ENCODE measurements at regions not wholly inside any gene's neighbourhood (a gene's known extent, or its start where the extent isn't known, plus 50 kb on each side); places are given as distances from the start of the nearest gene placed in this dataset.

DNA sequence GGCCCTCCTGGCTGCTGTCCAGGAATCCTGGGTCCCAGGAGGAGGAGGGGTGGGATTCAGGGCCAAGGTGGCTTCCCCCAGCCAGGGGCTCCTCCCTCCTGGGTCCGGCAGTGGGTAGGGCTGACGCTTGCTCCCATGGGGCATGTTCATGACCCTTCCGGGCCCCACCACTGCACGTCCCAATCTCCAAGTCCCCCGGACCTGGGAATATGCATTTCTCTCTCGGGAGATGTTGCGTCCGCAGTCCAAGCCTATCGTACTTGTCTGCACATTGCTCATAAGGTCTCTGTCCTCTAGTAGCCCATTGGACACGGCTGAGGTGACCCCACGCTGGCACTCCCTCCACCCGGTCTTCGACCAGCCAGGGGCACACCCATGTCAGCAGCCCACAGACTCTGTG lies 192.3 kb downstream of the TEX29 start:
- ChIA-PET POLR2A (no interaction called here), CTCF (no interaction called here)

DNA sequence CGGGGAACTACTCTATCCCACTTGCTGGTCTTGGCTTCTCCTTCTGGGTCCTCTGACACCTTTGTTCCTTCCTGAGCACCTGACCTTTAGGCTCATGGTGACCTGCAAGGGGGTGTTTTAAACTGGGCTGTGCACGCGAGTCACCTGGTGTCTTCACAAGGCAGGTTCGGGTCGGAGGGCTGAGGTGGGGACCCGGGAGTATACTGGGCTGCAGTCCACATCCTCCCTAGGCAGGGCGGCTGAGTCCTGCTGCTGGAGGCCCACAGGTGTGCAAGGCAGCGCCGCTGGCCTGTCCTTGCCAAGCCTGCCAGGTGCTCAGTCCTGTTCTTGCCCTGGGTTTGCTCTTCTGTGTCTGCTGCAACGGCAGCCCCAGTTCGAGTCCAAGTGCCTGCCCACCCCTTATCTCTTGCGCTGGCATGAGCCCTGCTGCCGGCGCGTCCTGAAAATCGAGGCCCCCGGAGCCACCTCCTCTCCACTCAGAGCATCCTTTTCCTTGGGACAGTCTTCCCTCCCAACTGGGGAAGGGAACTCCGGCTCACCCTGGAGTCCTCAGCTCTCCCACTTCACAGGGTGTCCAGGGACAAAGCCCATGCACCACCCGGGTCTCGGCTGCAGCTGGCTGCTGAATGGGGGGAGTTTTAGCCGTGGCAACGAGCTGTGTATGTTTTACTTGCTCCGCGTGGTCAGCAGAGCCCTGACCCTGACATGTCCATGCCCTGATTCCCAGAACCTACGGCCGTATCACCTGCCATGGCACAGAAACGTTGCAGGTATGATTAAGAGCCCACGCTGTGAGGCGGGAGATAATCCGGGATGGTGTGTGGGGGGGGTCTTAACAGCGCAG lies 193.5 kb downstream of the TEX29 start:
- CTCF ChIA-PET = interaction anchor here (1.0 kb wide), 1 partner anchor 27 kb away, joined by 3 read pairs; no protein-coding TSS in a partner anchor

GRCh38 chr13:111514610-111515306 lies 194.3 kb downstream of the TEX29 start:
- ChIA-PET POLR2A (no interaction called here), CTCF (no interaction called here)

More for the DNA sequence above, 193.5 kb downstream of the TEX29 start:
- POLR2A ChIA-PET = no interaction called here

- POLR2A ChIA-PET = no interaction called here
Observed at GRCh38 chr13:111515307-111515617, 194.8 kb downstream of the TEX29 start.

DNA sequence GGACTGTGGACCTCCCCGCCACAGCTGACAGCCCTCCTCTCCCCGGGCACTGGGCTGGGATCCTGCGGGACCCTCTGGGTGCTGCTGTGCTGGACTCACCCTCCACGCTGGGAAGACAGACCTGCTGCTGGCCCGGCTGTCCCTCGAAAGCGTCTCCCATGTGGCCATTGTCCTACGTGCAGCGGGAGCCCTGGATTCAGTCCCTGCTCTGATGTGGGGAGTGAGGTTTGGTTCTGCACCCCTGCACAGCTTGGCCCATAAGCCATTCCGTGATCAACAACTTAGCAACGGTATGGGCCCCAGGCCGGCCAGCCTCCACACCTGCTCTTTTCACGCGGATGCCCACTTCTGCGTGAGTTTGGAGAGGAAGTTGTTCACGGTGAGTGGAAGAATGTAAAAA lies 195.2 kb downstream of the TEX29 start:
- CTCF ChIA-PET = no interaction called here

More at GRCh38 chr13:111515307-111515617, 194.8 kb downstream of the TEX29 start:
- CTCF ChIA-PET = no interaction called here

DNA sequence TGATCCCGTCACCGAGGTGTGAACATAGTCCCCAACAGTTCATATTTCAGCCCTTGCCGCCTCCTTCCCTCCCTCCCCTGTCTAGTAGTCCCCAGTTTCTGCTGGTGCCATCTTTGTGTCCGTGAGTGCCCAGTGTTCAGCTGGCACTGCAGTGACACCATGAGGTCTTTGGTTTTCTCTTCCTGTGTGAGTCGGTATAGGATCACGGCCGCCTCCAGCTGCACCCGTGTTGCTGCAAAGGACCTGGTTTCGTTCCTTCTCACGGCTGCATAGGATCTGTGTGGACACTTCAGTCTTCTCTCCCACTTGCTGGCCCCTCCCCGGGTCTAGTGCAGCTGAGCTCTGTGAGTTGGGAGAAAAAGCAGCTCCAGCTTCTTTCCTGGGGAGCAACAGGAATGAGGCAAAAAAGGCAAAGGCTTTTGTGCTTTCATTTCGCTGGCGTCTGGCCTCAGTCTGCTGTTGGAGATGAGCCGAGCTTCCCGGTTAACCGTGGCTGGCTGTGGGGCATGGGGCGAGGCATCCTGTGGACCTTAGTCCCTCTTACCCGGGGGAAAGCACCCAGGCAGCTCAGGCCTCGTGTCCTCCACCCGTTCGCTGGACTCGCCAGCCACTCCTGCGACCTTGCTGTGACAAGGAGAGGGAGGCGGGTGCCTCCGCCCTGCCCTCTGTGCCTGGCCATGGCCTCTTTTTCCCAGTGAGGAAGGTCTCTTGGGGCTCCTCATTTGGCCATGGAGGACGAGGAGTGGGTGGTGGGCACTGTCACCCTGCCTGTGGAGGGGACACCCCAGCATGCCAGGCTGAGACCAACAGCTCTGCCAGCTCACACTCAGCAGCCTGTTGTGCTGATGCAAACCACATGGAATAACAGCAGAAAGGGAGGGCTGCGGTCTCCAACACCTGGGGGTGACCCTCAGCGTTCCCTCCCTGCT lies 196.5 kb downstream of the TEX29 start:
- POLR2A ChIA-PET = no interaction called here

More for the DNA sequence above, 195.2 kb downstream of the TEX29 start:
- POLR2A ChIA-PET = no interaction called here

DNA sequence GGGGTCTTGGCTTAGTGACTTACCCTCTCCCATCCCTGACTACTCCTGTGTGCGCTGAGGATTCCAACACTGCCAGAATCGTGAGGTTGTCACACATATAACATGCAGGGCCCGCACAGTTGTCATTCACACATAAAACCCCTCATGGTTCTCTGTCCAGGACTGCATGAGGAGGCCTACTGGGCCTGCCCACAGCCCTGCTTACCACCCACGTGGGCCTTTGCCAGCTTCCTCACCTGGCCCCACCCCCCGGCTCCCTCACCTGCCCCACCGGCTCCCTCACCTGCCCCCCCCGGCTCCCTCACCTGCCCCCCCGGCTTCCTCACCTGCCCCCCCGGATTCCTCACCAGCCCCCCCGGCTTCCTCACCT lies 197.2 kb downstream of the TEX29 start:
- CTCF ChIA-PET = no interaction called here

More for the DNA sequence above, 196.5 kb downstream of the TEX29 start:
- CTCF ChIA-PET = interaction anchor here (0.6 kb wide), 1 partner anchor 390 kb away, joined by 7 read pairs; no protein-coding TSS in a partner anchor

DNA sequence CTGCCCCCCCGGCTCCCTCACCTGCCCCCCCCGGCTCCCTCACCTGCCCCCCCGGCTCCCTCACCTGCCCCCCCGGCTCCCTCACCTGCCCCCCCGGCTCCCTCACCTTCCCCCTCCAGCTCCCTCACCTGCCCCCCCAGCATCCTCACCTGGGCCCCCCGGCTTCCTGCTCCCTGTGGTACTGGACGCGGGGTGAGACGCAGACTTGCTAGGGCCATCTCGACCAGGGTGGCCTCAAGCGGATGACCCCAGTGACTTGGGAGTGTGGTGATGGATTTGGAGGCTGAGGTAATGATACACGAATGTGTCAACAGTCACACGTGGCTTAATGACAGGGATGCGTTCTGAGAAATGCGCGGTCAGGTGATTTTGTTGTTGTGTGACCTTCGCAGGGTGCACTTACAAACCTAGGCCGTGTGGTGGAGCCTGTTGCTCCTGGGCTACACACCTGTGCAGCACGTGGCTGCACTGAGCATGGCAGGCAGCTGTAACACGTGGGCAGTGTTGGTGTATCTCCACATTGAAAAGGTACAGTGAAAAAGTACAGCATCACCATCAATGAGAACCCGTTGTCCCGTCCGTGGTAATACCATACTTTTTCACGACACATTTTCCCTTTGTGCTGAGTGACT lies 197.8 kb downstream of the TEX29 start:
- CTCF ChIA-PET = no interaction called here
- POLR2A ChIA-PET = no interaction called here

More for the DNA sequence above, 197.2 kb downstream of the TEX29 start:
- POLR2A ChIA-PET = no interaction called here

GRCh38 chr13:111519041-111519440 lies 198.6 kb downstream of the TEX29 start:
- POLR2A ChIA-PET = no interaction called here

GRCh38 chr13:111519490-111520170 lies 199.2 kb downstream of the TEX29 start:
- POLR2A ChIA-PET = no interaction called here
- CTCF ChIA-PET = no interaction called here

More at GRCh38 chr13:111519041-111519440, 198.6 kb downstream of the TEX29 start:
- CTCF ChIA-PET = no interaction called here

GRCh38 chr13:111521030-111521429 lies 200.6 kb downstream of the TEX29 start:
- ChIA-PET POLR2A (no interaction called here), CTCF (no interaction called here)

DNA sequence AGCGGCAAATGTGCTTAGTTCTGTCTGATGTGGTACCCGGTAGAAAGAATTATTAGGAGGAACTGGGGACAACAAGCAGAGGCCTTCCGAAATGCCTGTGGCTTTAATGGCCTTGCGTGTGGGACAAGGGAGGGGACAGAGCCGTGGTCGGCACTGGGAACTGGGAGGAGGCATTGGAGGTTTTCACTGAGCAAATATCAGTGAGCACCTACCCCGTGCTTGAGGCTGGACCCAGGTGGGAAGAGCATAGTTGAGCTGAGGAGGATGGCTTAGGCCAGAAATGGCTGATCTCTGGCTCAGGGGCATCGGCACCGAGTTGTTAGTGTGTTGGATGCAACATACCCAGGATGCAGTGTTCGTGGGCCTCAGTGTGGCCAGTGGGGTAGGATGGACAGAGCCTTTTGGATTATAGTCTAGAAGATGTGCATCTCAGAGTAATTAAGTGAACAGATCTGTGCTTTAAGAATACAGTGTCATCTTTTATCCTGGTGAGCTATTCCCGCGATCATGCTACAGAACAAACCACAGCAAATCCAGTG lies 201.3 kb downstream of the TEX29 start:
- ChIA-PET CTCF (no interaction called here), POLR2A (no interaction called here)

- POLR2A ChIA-PET = no interaction called here
- CTCF ChIA-PET = no interaction called here
Observed at GRCh38 chr13:111525320-111526118, 205.1 kb downstream of the TEX29 start.

- ChIA-PET CTCF (no interaction called here), POLR2A (no interaction called here)
Observed at GRCh38 chr13:111526922-111527321, 206.5 kb downstream of the TEX29 start.

DNA sequence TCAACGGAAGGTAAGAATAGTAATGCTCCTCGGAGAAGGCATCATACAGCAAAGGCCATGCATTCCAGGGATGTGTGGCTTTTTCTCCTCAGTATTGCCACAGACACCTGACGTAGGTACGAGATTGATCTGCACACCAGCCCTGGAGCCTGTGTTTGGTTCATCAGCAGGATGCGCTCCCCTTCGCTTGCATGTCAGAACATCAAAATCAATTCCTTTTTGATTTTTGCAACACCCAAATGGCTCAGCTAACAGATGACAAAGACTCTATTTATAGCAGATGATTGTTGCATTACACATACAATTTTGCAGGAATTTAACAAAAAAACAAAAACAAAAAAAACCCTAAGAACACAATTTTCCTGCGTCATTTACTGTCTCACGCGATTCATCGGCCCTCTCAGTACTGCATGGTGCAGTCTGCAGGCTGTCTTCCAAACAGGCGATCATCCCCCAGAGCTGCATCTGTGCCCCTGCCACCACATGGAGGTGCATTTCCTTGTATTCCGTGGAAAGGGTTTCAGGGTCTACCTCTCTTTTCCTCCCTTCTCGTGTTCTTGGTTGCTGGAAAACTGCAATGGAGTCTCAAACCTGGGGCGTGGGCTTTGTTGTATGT lies 207.3 kb downstream of the TEX29 start:
- ChIA-PET CTCF (no interaction called here), POLR2A (no interaction called here)

GRCh38 chr13:111528513-111528912 lies 208.1 kb downstream of the TEX29 start:
- ChIA-PET POLR2A (no interaction called here), CTCF (no interaction called here)

- CTCF ChIA-PET = no interaction called here
- POLR2A ChIA-PET = no interaction called here
Observed at GRCh38 chr13:111530137-111530870, 209.9 kb downstream of the TEX29 start.

Data from activated CD8-positive, alpha-beta memory T cell treated with anti-CD3 and anti-CD28 coated beads for 36 hours (primary cell).